HG02943 (cell line): ENCODE measurements at regions not wholly inside any gene's neighbourhood (a gene's known extent, or its start where the extent isn't known, plus 50 kb on each side); places are given as distances from the start of the nearest gene placed in this dataset.
"Not testable (repeated sequence)": the region's sequence is repeated elsewhere in the genome, so short reads cannot be mapped to it uniquely, and the experiment has no call there.

Experiments
- ATAC-seq: cut with Tn5 transposase; IDR thresholded peaks from one replicate; pipeline ENCODE4 v1.9.1; 2021; ENCODE audit warnings: mild to moderate bottlenecking, low read depth, moderate library complexity; ENCODE audit not compliant: unreplicated experiment

DNA sequence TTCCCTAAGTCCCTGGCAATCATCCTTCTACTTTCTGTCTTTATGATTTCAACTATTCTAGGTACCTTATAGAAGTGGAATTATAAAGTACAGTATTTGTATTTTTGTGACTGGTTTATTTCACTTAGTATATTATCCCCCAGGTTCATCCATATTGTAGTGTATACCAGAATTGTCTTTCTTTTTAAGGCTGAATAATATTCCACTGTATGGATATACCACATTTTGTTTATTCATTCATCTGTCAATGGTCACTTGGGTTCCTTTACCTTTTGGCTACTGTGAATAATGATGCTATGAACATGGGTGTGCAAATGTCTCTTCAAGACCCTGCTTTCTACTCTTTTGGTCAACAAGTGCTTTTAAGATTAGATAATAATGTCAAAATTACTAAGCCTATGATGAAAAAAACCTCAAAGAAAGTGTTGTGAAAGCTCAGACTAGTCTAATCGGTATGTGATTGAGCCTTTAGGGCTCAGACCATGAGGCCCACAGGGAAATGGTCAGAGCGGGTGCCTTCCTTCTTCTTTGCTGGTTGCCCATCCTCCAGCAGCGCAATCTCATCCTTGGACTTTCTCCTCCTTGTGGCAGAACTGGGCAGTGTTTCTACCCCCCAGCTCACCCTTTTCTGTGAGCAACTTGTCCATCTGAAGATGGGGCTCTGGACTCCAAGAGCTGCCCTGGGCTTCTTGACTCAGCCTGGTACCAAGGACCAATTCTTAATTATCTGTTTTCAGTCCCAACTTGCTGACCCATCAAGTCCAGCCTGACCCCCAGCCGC lies 105.4 kb downstream of the TTC8 start:
- ATAC-seq, result no peak

DNA sequence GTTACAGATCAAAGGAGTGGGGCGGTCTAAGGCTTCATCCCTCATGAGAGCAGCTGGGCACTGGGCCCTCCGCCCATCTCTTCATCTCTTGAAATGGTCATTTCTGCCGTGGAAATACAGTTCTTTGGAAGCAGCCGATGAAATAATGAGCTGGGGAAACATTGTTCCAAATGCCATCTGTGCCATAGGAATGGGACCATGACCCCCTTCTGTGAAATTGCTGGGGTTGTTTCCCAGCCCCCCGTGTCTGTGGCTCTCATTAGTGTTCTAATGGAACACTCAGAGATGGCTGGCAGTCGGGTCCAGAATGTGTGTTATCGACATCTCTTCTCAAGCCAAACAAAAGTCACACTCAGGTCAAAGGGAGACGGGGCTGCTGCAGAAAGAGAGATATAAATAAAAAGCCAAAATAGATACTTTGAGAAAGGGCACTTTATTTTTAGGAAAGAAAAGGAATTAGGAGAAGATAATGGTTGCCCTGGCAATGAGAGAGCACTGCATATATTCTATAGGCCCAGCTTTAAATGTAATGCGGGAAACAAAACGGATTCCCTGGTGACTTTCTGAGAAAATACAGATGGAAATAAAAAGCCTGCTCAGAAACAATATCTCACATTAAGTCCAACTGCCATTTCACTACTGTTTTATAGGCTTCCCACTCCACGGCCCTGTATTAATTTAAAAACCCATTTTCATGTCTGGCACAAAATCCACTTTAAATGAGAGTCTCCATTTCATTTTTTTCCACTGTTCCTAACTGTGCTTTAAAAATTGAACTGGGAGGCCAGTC lies 107.1 kb downstream of the TTC8 start:
- ATAC-seq, result no peak

DNA sequence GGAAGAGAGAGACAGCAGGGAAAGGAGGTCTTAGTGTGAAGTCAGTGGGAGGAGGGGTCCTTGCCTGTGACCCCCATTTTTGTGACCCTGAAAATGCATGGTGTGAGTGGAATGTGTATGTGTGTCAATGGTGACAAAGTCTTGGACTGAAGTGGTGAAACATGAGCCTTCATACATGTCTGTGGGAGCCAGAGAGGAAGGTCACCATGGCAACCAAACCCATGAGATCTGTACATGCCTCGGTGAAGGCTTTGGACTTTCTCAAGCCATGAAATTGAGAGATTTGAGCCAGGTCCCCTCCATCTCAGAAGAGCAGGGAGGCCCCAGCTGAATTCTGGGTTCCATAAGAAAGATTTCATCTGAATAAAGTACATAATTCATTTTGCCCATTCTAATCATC lies 108.7 kb downstream of the TTC8 start:
- no peak for ATAC-seq

DNA sequence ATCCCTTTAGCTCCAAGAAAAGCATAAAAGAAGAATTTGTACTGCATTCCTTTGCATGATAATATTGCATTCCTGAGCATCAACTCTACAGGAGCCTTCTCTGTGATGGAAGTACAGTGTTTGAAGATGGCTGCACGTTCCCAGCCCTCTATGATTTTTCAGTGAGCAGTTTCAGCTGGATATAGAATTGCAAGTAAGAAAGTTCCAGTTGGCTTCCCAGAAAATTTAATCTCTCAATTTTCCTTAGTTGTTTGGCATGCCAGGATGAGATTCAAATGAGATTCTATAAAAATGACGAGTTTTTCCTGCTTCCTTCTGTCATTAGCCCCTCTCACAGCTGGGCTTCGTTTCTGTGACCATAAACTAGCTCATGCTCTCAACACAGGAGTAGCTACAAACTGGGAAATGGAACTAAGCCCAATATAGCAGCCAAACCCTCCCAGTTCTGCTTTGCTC lies 109.9 kb downstream of the TTC8 start:
- ATAC-seq, result no peak

DNA sequence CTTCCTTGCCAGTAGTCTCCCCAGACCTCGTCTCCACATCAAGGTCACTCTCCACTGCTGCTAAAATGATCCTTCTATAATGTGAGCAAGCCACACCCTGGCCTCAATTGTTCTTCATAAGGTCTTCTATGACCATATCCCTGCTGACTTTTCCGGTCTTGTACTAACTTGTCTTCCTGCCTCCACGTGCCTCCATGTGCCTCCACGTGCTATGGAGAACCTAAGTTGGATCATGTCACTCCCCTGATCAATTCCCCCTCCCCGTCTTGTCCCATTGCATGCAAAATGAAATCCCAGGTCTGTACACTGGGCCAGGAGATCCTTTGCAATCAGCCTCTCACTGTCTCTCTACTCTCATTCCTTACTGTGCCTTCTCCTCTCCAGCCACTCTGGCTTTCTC lies 110.6 kb downstream of the TTC8 start:
- ATAC-seq, result no peak

DNA sequence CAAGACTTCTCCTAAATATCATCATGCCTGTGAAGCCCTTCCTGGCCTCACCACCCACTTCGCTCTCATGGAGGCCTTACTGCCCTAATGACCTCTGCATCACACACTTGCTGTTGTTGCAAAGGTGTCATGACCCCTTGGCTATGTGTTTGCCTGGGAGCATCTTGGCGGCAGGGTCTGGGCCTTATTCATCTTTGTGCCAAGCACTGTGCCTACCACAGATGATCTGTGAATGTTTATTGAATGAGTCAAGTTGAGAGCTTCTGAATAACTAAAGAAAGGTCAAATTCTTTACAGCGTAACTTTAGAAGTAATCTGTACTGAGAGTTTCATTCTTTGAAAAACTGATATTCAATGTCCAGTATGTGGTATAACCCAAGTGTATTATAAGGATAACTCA lies 113.3 kb downstream of the TTC8 start:
- ATAC-seq, result no peak

DNA sequence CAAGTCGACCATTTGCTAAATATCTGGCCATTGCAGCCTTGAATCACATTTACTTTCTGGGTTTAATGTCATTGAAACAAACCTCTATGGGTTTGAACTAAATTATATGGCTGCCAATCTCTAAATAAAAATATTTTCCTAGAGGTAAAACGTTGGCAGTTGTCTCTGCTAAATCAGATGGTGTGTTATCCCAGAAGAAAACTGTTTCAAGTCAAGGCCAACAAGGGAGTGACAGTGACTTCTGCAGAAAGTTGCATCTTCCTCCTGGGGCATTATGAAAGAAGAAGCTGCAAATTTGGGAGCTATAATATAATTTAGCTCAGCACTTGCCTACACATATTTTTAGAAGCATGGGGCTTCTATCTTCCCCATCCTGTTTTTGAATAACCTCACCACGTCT lies 116.2 kb downstream of the TTC8 start:
- ATAC-seq, result no peak

DNA sequence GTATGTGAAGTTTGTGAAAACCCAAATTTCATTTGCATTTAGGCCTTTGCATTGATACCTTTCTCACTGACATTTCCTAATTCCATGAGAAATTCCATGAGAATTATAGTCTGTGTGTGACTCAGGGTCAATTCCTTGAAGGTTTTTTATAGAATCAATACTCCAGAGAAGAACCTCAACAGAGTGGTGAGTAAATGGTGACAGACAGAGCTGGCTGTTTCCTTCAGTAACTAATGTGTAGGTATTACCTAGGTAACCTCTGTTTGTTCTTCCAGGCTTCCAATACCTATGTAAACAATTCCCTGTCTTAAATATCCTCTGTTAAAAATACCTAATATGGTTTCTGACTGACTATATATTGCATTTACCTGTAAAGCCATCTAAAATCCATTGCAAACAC lies 117.0 kb downstream of the TTC8 start:
- no peak for ATAC-seq

DNA sequence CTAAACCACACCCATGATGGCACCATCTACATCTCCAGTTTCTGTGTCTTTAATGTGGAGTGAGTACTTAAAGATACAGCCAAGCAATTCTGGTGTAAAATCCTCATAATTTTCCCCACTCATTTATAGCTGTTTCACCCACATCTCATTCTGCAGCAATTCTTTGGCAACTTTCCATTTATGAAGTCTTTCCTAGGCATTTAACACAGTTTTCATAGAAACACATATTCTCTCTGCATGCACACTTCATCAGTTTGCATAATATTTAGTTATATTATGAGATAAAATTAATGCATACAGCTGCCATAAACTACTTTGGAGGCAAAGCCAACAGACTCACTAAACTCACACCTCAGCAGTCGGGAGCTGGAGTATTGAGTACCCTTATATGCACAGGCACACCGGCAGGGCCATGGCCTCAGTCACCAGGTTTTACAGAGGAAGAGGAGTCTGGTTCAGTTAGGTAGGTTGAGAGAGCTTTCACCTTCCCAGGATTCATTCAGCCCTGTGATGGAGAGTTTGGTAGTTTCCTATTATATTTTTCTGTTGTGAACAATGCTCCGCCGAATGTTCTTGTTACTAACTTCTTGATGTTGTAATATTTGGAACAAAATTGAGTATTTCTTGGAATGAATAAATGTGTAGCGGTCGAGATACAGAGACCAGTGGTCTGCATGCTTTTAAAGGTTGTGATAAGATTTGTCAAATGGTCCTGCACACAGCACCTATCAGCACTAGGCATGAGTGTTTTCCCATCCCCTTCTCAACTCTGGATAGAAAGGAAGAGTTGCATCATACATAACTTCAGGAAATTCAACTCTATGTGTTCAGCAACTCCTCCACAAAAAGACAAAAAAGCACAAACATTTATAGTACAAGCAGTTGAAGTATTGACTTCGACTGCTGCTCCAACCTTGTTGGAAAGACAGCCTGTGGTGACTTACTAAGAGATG lies 123.5 kb downstream of the TTC8 start:
- ATAC-seq, result no peak

DNA sequence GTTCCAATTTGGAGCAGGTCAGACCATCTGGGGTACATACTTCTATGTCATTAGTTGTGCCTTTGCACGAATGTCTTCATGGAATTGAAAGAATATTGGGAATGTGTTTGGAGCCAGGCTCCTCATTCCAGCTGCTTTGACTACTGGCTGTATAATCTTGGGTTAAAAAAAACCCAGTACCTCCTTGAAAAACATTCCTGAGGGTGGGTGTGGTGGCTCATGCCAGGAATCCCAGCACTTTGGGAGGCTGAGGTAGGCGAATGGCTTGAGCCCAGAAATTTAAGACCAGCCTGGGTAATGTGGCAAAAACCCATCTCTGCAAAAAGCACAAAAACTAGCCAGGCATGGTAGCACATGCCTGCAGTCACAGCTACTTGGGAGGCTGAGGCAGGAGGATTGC lies 125.6 kb downstream of the TTC8 start:
- no peak for ATAC-seq

DNA sequence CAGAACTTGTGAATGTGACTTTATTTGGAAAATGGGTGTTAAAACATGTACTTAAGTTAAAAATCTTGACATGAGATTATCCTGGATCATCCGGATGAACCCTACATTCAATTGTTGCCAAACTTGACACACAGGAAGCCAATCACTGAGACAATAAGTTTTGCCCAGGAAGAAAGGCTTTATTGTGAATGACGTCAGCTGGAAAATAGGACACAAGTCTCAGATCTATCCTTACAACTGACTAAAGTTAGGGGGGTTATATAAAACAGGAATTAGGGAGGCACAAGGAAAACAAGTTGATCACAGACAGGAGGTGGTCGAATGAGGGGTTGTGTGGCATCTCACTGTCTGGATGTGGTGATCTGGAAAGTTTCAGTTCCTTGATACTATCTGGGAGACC lies 126.9 kb downstream of the TTC8 start:
- no peak for ATAC-seq

DNA sequence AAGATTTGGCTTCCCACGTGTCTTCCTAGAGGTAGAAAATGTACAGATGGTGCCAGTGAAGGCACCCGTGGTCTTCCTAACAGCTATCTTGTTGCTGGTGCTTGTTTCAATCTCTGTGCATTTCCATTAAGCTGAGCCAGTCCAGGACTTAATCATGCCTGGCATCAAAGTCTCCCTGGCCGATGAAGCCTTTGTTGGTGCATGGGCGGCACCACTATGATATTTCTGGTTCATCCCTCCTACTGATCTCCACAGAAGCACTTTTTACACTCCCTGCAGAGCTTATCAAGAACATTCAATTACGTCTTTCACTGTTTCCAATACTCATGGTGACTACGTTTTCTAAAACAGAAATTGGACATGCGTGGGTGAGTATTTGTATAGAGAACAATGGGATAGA lies 128.4 kb downstream of the TTC8 start:
- ATAC-seq, result no peak

DNA sequence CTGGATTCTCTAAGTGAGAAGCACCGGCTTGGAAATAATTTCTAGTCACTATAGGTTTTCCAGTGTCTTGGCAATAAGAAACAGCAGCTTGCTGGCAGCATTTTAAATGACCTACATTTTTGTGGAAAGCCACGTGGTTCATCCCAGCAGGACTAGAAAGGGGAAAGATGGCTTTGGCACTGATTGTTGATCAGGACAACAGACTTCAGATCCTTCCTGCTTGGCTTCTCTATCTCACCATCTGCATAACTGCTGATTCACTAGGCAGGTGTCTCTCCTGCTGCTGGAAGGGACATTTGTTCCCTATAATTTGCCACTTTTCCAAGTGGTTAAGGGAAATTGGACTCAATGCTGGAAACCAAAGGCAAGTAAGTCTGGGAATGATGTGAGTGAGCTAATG lies 131.0 kb downstream of the TTC8 start:
- no peak for ATAC-seq

DNA sequence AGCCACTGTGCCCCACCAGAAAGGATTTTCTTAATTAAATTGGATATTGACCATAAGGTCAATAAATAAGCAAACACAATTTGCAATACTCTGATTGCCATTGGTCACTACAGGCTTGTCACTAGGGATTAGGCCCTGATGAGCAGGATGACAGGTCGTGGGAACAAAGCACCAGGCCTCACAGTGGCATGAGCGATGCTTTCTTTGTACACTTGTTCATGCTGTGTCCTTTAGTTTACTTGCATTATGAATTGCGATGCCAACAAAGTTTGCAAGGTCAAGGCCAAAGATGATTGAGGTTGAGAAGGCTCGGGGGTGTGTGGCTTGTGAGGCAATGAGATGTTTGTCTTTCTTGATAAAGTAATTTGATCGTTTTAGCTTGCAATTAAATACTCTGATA lies 136.0 kb downstream of the TTC8 start:
- ATAC-seq, result no peak

DNA sequence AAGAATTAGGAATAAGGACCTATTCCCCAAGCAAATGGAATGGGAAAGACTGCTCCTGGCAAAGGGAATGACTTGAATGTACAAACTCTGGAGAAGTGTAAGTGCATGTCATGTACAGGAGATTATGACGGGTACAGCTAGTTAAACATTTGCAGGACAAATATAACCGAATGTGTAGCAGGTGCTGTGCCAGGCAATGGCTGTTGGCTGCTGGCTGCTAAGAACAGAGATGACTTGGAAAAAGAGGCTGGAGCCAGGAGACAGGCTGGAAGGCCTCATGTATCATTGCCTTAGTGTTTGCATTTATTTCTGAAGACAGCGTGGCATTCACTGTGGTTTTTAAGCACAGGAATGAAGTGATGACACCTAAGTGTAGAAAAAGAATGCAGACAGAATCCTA lies 136.8 kb downstream of the TTC8 start:
- no peak for ATAC-seq

DNA sequence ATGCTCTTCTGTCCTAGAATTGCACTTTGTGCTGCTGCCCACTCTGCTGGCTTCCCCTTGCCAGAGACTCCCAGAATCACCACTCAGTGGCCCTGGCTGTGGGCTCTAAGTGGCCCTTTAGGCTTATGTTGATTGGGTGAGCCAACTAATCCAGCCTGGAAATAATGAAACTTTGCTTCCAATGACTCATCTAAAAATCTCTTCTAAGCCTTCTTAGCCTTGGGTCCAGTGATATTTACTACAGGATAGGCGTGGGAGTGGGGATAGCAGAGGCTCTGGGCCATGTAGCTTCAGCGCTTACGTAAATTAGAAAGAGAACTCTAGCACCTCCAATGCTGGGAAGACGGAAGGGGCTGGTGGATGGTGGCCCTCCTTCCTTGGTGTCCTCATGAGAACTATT lies 137.9 kb downstream of the TTC8 start:
- ATAC-seq, result no peak

DNA sequence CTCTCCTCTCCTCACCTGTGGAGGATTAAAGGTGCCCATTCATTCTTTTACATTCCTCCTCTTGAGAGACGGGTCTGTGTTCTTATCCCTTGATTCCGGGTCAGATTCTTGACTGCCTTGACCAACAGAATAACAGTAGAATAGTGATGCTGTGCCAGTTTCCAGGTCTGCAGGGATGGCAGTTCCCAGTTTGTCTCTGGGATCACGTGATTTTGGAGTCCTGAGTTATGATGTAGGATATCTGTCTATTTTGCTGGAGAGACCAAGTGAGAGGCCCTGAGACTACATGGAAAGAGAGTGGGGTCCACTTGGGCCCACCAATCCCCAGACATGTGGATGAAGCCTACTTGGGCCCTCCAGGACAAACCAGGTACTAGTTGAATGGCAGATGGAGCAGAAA lies 142.8 kb downstream of the TTC8 start:
- no peak for ATAC-seq

DNA sequence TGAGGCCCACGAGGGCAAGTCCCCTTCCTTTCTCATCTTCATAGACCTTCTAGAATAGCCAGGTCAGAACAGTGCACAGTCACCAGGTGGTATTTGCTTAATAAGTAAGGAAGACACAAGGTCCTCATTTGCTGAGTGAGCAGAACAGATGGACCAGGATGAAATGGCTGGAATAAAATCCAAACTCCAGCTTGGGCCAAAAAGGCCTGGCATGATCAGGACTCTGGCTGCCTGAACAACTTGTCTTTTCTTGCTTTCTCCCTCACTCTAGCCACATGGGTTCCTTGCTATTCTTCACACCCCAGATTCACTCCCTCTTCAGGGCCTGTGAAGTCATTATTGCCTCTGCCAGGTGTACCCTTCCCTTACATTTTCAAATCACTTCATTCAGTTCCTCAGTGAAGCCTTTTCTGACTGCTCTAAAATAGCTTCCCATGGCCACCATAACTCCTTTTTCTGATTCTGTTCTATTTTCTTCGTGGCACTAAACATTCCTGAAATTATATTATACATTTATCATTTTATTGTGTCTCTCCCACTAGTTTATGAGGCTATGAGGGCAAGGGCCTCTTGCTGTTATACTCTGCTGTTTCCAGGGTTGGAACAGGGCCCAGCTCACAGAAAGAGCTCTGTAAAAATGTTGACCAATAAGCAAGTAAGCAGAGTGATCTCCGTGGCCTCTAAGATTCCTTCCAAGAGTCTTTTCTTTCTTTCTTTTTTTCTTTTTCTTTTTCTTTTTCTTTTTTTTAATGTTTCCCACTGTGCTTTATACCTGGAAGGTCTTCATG lies 150.8 kb downstream of the TTC8 start:
- ATAC-seq, result no peak

DNA sequence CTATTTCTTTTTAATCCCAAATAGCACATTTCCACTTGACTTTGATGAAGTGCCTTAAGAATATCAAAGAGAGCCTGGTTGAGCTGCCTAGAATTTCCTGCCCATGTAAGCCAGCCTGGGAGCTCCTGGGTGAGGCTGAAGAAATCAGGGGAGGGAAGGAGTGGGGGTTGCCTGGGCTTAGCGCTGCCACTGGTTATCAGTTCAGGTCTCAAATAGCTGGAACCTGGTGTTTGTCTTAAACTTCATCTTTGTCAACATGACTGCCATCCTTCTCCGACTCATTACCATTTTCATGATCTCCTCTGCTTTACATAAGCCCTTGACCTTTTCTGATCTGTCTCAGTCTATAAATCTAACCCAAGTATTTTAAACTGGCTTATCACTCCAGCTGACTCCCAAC lies 151.5 kb downstream of the TTC8 start:
- no peak for ATAC-seq

DNA sequence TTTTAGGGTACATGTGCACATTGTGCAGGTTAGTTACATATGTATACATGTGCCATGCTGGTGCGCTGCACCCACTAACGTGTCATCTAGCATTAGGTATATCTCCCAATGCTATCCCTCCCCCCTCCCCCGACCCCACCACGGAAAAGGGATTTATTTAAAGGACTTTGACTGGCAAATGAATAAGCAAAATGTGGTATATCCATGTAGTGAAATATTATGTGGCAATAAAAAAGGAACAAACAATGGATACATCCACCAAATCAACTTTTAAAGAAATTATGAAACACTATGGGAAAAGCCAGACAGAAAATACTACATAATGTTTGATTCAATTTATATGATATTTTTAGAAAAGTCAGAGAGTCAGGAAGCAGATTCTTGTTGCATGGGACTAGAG lies 156.5 kb downstream of the TTC8 start:
- ATAC-seq, result not testable (repeated sequence)
